H1 (cell line): ENCODE measurements at regions not wholly inside any gene's neighbourhood (a gene's known extent, or its start where the extent isn't known, plus 50 kb on each side); places are given as distances from the start of the nearest gene placed in this dataset.

Source experiments
- CTCF ChIA-PET: fragments of 300-600 bp; sonication (Branson Sonifier 250); formaldehyde crosslinking; loops from one replicate; lab custom pipeline; 2021; ENCODE audit not compliant: partially characterized antibody; lab: Charles Lee
- POLR2A ChIA-PET: fragments of 300-600 bp; sonication (Branson Sonifier 250); formaldehyde crosslinking; loops from one replicate; lab custom pipeline; 2021; ENCODE audit warnings: inconsistent platforms; ENCODE audit not compliant: partially characterized antibody; lab: Charles Lee
- DNase-seq, 2 experiments: peaks; one replicate each; pipeline versions ENCODE4 v3.0.0 to v3.0.0-alpha.2; 2010 to 2022; ENCODE audit warnings: low spot score in 2 of 2, low read depth in 1 of 2, mixed read lengths in 1 of 2
- FAIRE-seq: peaks from 2 replicates; lab custom pipeline; 2011; peaks lifted over from hg19 to GRCh38; lab: Jason Lieb, UNC
- H2AFZ ChIP-seq: 2 replicates; pipeline ENCODE4 v1.8.1; 2012; ENCODE audit warnings: low read length, inconsistent platforms
- H2AK5ac ChIP-seq: 2 replicates; pipeline ENCODE4 v1.6.1; 2013; ENCODE audit warnings: low read depth, low read length
- H2BK120ac ChIP-seq: replicated peaks from 2 replicates; pipeline ENCODE3; 2013; ENCODE audit warnings: low read depth, low read length, inconsistent platforms
- H2BK12ac ChIP-seq: 2 replicates; pipeline ENCODE4 v1.6.1; 2013; ENCODE audit warnings: low read depth, low read length
- H2BK15ac ChIP-seq: 2 replicates; pipeline ENCODE4 v1.6.1; 2013; ENCODE audit warnings: low read length
- H2BK20ac ChIP-seq: 2 replicates; pipeline ENCODE4 v1.6.1; 2013; ENCODE audit warnings: low read length
- H2BK5ac ChIP-seq: 2 replicates; pipeline ENCODE4 v1.6.1; 2013; ENCODE audit warnings: low read depth, low read length
- H3K14ac ChIP-seq: 2 replicates; pipeline ENCODE4 v1.6.1; 2013; ENCODE audit warnings: inconsistent platforms; ENCODE audit not compliant: insufficient read length
- H3K18ac ChIP-seq: 2 replicates; pipeline ENCODE4 v1.6.1; 2013; ENCODE audit warnings: low read length; ENCODE audit errors: extremely low read depth
- H3K23ac ChIP-seq: 2 replicates; pipeline ENCODE4 v1.6.1; 2013; ENCODE audit warnings: inconsistent platforms; ENCODE audit not compliant: insufficient read length
- H3K23me2 ChIP-seq: 2 replicates; pipeline ENCODE4 v1.6.1; 2013; ENCODE audit warnings: low read depth, low read length
- H3K27ac ChIP-seq: 2 replicates; pipeline ENCODE4 v1.6.1; 2011; ENCODE audit warnings: low read depth, low read length, inconsistent platforms
- H3K27me3 ChIP-seq, 4 experiments: replicated peaks in 1 of 4; 1 replicate in 1 of 4; 2 replicates in 3 of 4; pipeline versions ENCODE4 v1.6.1 to v1.8.1; 2011 to 2013; ENCODE audit warnings: low read length in 3 of 4, mild to moderate bottlenecking in 3 of 4, inconsistent platforms in 2 of 4, mixed read lengths in 2 of 4, moderate library complexity in 1 of 4; ENCODE audit not compliant: control insufficient read depth in 3 of 4, insufficient read depth in 3 of 4; ENCODE audit errors: extremely low read depth in 1 of 4
- H3K36me3 ChIP-seq, 4 experiments: 2 replicates each; pipeline versions ENCODE4 v1.6.1 to v1.8.1; 2011 to 2013; ENCODE audit warnings: mild to moderate bottlenecking in 4 of 4, low read length in 3 of 4, moderate library complexity in 2 of 4, control low read depth in 1 of 4, inconsistent platforms in 1 of 4; ENCODE audit not compliant: insufficient read depth in 4 of 4, control insufficient read depth in 2 of 4
- H3K4ac ChIP-seq: replicated peaks from 2 replicates; pipeline ENCODE3; 2013; ENCODE audit warnings: low read length, low read depth, mixed read lengths, inconsistent platforms; ENCODE audit not compliant: insufficient read length
- H3K4me1 ChIP-seq, 4 experiments: replicated peaks in 1 of 4; 1 replicate in 1 of 4; 2 replicates in 3 of 4; pipeline versions ENCODE4 v1.6.1 to v1.8.1; 2011 to 2013; ENCODE audit warnings: low read length in 3 of 4, inconsistent platforms in 2 of 4, mixed read lengths in 1 of 4; ENCODE audit not compliant: insufficient read depth in 4 of 4, control insufficient read depth in 3 of 4
- H3K4me2 ChIP-seq, 2 experiments: 2 replicates each; pipeline versions ENCODE4 v1.6.1 to v1.8.1; 2011 to 2013; ENCODE audit warnings: low read depth in 2 of 2, low read length in 2 of 2, control low read depth in 1 of 2, inconsistent platforms in 1 of 2, mild to moderate bottlenecking in 1 of 2; ENCODE audit not compliant: insufficient read depth in 1 of 2
- H3K4me3 ChIP-seq, 4 experiments: fragments of 200-600, 300-600 bp in 1 of 4; sonication (generic), shearing (Covaris generic), sonication (Bioruptor Twin) in 1 of 4; 2 replicates each; pipeline versions ENCODE4 v1.5.1 to v1.8.1; 2011 to 2016; ENCODE audit warnings: low read length in 4 of 4, low read depth in 3 of 4, control low read depth in 2 of 4, inconsistent platforms in 2 of 4, mild to moderate bottlenecking in 2 of 4, mixed read lengths in 1 of 4, moderate library complexity in 1 of 4; ENCODE audit not compliant: insufficient read depth in 2 of 4; ENCODE audit errors: extremely low read depth in 1 of 4
- H3K56ac ChIP-seq: replicated peaks from 2 replicates; pipeline ENCODE3; 2013; ENCODE audit warnings: low read depth, mild to moderate bottlenecking, mixed read lengths, low read length, inconsistent platforms; ENCODE audit not compliant: insufficient read length
- H3K79me1 ChIP-seq: 2 replicates; pipeline ENCODE4 v1.6.1; 2013; ENCODE audit warnings: low read depth, low read length, control low read depth
- H3K79me2 ChIP-seq, 2 experiments: 2 replicates each; pipeline versions ENCODE4 v1.6.1 to v1.8.1; 2012 to 2013; ENCODE audit warnings: low read length in 2 of 2, mild to moderate bottlenecking in 2 of 2, inconsistent platforms in 1 of 2; ENCODE audit not compliant: insufficient read depth in 2 of 2, control insufficient read depth in 1 of 2
- H3K9ac ChIP-seq, 4 experiments: replicated peaks in 1 of 4; 1 replicate in 1 of 4; 2 replicates in 3 of 4; pipeline versions ENCODE4 v1.6.1 to v1.8.1; 2011 to 2013; ENCODE audit warnings: low read depth in 3 of 4, low read length in 3 of 4, control low read depth in 2 of 4, mild to moderate bottlenecking in 2 of 4, moderate library complexity in 2 of 4, inconsistent platforms in 1 of 4; ENCODE audit errors: extremely low read depth in 1 of 4
- H3K9me3 ChIP-seq, 2 experiments: 2 replicates each; pipeline versions ENCODE4 v1.6.1 to v1.8.1; 2012 to 2013; ENCODE audit warnings: mild to moderate bottlenecking in 2 of 2, moderate library complexity in 2 of 2, control low read depth in 1 of 2, inconsistent platforms in 1 of 2, low read depth in 1 of 2, low read length in 1 of 2, mixed read lengths in 1 of 2; ENCODE audit not compliant: insufficient read depth in 2 of 2
- H4K20me1 ChIP-seq, 2 experiments: replicated peaks in 1 of 2; 2 replicates each; pipeline versions ENCODE3 to v1.8.1; 2011 to 2013; ENCODE audit warnings: inconsistent platforms in 2 of 2, low read length in 2 of 2, mild to moderate bottlenecking in 1 of 2; ENCODE audit not compliant: insufficient read depth in 2 of 2, control insufficient read depth in 1 of 2
- H4K5ac ChIP-seq: 2 replicates; pipeline ENCODE4 v1.6.1; 2013; ENCODE audit warnings: low read length, low read depth, mixed read lengths, inconsistent platforms; ENCODE audit not compliant: insufficient read length
- H4K8ac ChIP-seq: 2 replicates; pipeline ENCODE4 v1.8.0; 2013; ENCODE audit warnings: mild to moderate bottlenecking, moderate library complexity, low read length, inconsistent platforms; ENCODE audit not compliant: insufficient read depth; ENCODE audit errors: extremely low read depth
- H4K91ac ChIP-seq: replicated peaks from 2 replicates; pipeline ENCODE3; 2013; ENCODE audit warnings: low read length, mixed read lengths, inconsistent platforms; ENCODE audit not compliant: insufficient read length
- E2F6 ChIP-seq: IDR thresholded peaks from 2 replicates; pipeline ENCODE4 v1.6.1; 2012; ENCODE audit warnings: inconsistent platforms
- EP300 ChIP-seq, 2 experiments: IDR thresholded peaks; 1 replicate in 1 of 2; 2 replicates in 1 of 2; pipeline ENCODE4 v1.6.1; 2011 to 2012; ENCODE audit warnings: low read depth in 2 of 2, low read length in 2 of 2, mild to moderate bottlenecking in 2 of 2, borderline replicate concordance in 1 of 2, inconsistent platforms in 1 of 2, moderate library complexity in 1 of 2
- POLR2A ChIP-seq, 2 experiments: IDR thresholded peaks; 1 replicate in 1 of 2; 2 replicates in 1 of 2; pipeline ENCODE4 v1.6.1; 2011; ENCODE audit warnings: low read depth in 2 of 2, low read length in 2 of 2, mild to moderate bottlenecking in 2 of 2; ENCODE audit errors: control extremely low read depth in 1 of 2
- RAD21 ChIP-seq, 2 experiments: IDR thresholded peaks in 1 of 2; conservative IDR thresholded peaks in 1 of 2; 2 replicates each; pipeline ENCODE4 v1.6.1; 2011; ENCODE audit warnings: low read depth in 2 of 2, low read length in 2 of 2, improper control_type of control experiment in 1 of 2, inconsistent platforms in 1 of 2, mild to moderate bottlenecking in 1 of 2, moderate library complexity in 1 of 2
- SP4 ChIP-seq: IDR thresholded peaks from 2 replicates; pipeline ENCODE4 v1.6.1; 2012; ENCODE audit warnings: low read length, inconsistent platforms
- TAF1 ChIP-seq: IDR thresholded peaks from 2 replicates; pipeline ENCODE4 v1.6.1; 2011; ENCODE audit warnings: mild to moderate bottlenecking, low read depth, low read length
- TCF12 ChIP-seq: IDR thresholded peaks from 2 replicates; pipeline ENCODE4 v1.6.1; 2011; ENCODE audit warnings: low read depth, mild to moderate bottlenecking, low read length
- WGBS, 2 experiments: shearing (Covaris generic) in 1 of 2; methylation state at CpG; one replicate each; pipeline versions ENCODE4 v1.1.6 to v1.1.7; 2013 to 2015; ENCODE audit warnings: low lambda C conversion rate in 2 of 2, mixed read lengths in 2 of 2, inconsistent platforms in 1 of 2, low coverage in 1 of 2, missing lambda C conversion rate in 1 of 2; ENCODE audit not compliant: insufficient replicate concordance in 2 of 2, insufficient coverage in 1 of 2, insufficient read length in 1 of 2; ENCODE audit errors: extremely low coverage in 1 of 2, missing lambda C conversion rate in 1 of 2; 5-methylcytosine and 5-hydroxymethylcytosine counted together
- TF ChIP-seq, protein P1 (sequence below): IDR thresholded peaks from 2 replicates; pipeline ENCODE4 v1.6.1; 2012; ENCODE audit warnings: inconsistent platforms

- no peaks in the 10 kb centered on the region for H3K27me3 ChIP-seq
- H3K18ac ChIP-seq: no peak overlapping the region
- H4K20me1 ChIP-seq: no peaks in the 10 kb centered on the region
- no peak overlapping the region for H3K14ac ChIP-seq
- H4K8ac ChIP-seq: no peak overlapping the region
- peak; percentile 55 for FAIRE-seq
- ChIA-PET POLR2A (no interaction called here), CTCF (interaction anchor here (1.9 kb wide), 1 partner anchor 157 kb away, joined by 5 read pairs; no protein-coding TSS in a partner anchor)
- no peaks in the 10 kb centered on the region for H3K4me1 ChIP-seq
- H2BK120ac ChIP-seq: no peak overlapping the region
- no peaks in the 10 kb centered on the region for H3K36me3 ChIP-seq
- no peak overlapping the region for H2BK15ac ChIP-seq
- H3K4me2 ChIP-seq: no peak overlapping the region
- H4K5ac ChIP-seq: no peak overlapping the region
- H3K4me3 ChIP-seq: no peak overlapping the region
- no peak for DNase-seq
- no peaks in the 10 kb centered on the region for H3K9me3 ChIP-seq
- H4K91ac ChIP-seq: no peak overlapping the region
- no peak overlapping the region for H3K9ac ChIP-seq
- TF ChIP-seq TAF1 (no peak), RAD21 (IDR thresholded peaks at IDR 0.05 in 1 of 2, conservative IDR thresholded peaks at IDR 0.05 in 1 of 2; ENCODE audit: low read depth in 2 of 2, low read length in 2 of 2) (peak; percentile 12 to 35; a peak in 3 of 4 replicates), TCF12 (no peak), EP300 (IDR thresholded peaks at IDR 0.05; ENCODE audit: borderline replicate concordance in 1 of 2, low read depth in 2 of 2, low read length in 2 of 2) (no peak), SP4 (no peak), E2F6 (no peak), POLR2A (IDR thresholded peaks at IDR 0.05; ENCODE audit: control extremely low read depth in 1 of 2, low read depth in 2 of 2, low read length in 2 of 2) (no peak)
- TF ChIP-seq, protein P1, sequence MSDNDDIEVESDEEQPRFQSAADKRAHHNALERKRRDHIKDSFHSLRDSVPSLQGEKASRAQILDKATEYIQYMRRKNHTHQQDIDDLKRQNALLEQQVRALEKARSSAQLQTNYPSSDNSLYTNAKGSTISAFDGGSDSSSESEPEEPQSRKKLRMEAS: no peak
- H3K79me1 ChIP-seq: no peaks in the 10 kb centered on the region
- no peaks in the 10 kb centered on the region for H3K23me2 ChIP-seq
- WGBS, 2 experiments: 70% methylated on average over 4 of the region's 4 CpGs; no CpG with 5 or more reads in 1 of the 2 experiments
- no peak overlapping the region for H2BK12ac ChIP-seq
- no peaks in the 10 kb centered on the region for H3K79me2 ChIP-seq
- no peak overlapping the region for H3K23ac ChIP-seq
- no peak overlapping the region for H3K56ac ChIP-seq
- no peak overlapping the region for H2AK5ac ChIP-seq
- H2AFZ ChIP-seq: no peak overlapping the region
- H3K4ac ChIP-seq: no peak overlapping the region
- H2BK20ac ChIP-seq: no peak overlapping the region
- H2BK5ac ChIP-seq: no peak overlapping the region
- H3K27ac ChIP-seq: no peak overlapping the region
Measured at GRCh38 chr15:81567924-81568323, 193.9 kb upstream of the TMC3 start.
